Kidney capillary endothelial cell (primary cell): ENCODE measurements at regions not wholly inside any gene's neighbourhood (a gene's known extent, or its start where the extent isn't known, plus 50 kb on each side); places are given as distances from the start of the nearest gene placed in this dataset.
"Not testable (repeated sequence)": the region's sequence is repeated elsewhere in the genome, so short reads cannot be mapped to it uniquely, and the experiment has no call there.

Experiments used
- DNase-seq: peaks from one replicate; pipeline ENCODE4 v3.0.0-alpha.2; 2018; ENCODE audit warnings: low spot score

DNA sequence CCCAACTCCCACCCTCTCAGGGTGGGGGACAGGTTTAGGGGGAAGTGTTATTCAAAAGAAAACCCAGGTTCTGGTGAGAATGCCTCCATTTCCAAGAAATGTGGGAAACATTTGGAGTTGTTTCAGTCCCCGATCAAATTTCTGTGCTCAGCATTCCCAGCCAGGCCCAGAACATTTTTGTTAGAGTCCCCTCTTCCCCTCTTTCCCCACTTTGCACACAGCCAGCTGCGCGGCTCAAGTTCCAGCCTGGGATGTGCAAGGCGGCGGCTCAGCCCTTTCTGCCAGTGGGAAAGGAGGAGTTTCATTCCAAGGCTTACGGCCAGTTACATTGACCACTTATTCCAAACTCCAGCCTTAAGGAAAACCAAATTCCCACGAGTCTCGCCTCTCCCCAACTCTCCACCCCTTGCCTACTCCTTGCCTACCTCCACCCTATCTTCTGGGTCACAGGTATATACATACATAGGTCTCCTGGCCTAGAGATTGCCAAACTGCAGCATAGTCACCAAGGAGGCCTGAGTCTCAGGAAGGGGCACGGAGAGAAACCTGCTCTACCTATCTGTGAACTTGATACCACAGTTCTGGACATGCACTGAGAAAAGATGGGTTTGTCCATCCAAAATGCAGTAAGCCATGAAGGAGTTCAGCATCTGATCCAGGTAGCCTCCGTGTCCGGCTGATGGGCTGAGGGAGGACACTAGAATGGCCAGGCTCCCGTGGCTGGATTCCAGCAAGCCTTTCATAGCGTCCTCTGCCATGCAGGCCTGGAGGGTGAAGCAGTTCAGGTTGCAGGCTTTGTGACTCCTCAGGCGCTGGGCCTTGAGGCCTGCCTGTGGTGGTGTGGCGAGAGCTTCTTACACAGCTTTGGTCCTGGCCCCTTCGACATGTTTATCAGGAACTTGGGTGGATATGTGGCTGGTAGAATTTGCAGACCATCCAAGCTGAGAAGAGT lies 154.5 kb downstream of the ZFP36L2 start:
- DNase-seq = no peak

- no peak for DNase-seq
Measured at GRCh38 chr2:43070676-43071502, 155.5 kb downstream of the ZFP36L2 start.

DNA sequence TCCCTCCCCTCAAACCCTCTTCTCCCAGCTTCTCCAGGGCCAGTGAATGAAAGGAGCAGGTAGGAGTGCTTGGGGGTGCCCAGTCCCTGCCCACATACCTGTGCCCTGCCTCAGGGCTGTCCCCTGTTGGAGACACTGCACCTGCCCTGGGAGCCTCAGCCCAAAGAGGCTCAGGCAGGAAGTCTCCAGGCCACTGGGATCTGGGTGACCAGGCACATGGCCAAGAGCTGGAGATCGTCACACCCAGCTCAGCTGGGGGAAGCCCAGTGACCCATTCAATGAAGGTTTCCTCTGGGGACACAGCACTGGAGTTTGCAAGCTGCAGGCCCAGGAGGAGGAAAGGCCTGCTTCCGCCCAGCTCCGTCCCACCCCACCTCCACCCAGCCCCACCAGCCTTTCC lies 156.4 kb downstream of the ZFP36L2 start:
- peak; percentile 30 for DNase-seq

- no peak for DNase-seq
Measured at GRCh38 chr2:43068631-43069517, 157.5 kb downstream of the ZFP36L2 start.

DNA sequence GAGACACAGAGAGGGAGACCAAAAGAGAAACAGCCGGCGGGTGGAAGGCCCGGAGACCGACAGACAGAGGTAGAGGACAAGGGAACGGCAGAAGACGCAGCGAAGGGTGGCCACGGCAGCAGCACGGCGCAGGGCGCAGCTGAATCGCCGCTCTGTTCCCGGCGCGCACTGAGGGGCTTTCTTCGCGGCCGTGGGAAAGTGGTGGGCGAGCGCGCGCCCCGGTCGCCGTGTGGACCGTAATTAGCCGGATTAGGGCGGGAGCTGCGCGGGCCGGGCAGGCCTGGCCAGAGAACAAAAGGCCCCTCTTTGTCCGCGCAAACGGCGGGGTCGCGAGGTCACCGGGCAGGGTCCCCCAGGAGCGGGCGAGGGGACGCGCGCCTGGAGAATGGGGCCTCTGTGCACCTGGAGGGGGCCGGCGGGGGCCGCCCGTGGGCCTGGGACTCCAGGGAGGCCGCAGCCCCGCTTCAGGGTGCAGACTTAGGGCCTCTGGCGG lies 158.3 kb downstream of the ZFP36L2 start:
- no peak for DNase-seq

DNA sequence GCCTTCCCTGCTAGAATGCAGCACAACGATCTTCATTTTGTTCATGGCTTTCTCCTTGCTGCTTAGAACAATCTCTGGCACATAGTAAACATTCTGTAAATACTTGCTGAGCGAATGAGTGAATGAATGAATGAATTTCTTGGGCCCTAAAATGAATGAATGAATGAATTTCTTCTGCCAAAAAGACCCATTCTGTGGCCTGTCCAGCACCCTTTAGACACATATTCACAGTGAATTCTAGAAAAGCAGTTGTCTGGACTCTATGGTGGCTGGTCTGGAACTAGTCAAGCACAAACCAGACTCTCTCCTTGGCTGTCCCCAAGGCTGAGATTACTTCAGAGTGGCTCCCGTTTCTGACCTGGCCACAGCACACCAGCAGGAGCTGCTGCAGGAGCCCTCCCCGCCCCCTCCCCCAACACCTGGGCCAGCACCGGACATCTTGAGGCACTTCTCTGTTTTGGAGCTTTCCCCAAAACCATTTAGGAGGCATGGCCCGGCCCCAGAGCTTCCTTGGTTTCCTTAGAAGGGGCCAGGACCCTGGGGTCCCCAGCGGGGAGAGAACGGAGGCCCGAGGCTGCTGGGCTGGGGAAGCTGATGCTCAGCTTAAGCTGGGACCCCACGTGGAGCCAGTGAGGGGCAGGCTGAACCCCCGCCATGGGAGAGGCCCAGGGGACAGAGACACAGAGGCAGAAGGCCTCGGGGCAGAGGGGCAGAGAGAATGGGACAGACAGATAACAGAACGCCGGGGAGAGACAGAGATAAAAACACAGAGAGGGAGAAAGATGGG lies 159.0 kb downstream of the ZFP36L2 start:
- no peak for DNase-seq

DNA sequence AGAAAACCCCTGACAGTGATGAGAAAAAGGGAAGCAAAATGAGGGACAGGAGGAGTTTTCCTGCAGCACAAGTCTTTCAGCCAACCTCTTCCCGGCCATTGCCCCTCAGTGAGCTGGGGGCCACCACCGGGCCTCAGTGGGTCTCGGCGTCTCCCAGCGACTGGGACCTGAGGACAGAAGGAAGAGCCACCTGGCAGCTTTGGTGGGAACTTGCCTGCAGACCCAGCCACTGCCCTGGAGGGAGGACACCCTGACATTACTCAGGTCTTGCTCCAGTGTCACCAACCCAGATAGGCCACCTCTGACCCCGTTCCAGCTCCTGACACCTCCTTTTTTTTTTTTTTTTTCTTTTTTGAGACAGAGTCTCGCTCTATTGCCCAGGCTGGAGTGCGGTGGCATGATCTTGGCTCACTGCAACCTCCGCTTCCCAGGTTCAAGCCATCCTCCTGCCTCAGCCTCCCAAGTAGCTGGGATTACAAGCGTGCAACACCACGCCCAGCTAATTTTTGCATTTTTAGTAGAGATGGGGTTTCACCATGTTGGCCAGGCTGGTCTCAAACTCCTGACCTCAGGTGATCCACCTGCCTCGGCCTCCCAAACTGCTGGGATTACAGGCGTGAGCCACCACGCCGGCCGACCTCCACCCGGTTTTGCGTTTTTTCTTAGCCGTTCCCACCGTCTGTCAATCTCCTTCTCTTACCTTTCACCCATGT lies 159.7 kb downstream of the ZFP36L2 start:
- not testable (repeated sequence) for DNase-seq

DNA sequence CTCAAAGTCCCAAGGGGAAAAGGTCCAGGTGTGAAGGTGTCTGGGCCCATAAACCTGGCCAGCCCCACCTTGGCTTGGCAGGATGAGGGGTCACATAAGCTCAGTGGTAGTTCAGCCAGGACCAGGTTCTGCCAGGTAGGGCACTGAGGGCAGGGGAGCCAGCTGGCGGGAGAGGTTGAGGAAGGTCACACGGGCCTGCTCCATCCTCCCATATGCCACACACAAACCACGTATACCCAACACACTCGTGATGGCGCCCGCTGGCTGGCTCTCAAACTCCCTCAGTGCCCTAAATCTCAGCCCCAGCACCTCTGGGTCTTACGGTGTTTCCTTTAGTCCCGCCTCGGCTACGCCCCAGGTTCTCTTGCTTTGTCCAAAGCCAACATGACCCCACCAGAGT lies 160.5 kb downstream of the ZFP36L2 start:
- DNase-seq = no peak

- DNase-seq = no peak
Measured at GRCh38 chr2:43065036-43065435, 161.4 kb downstream of the ZFP36L2 start.

- not testable (repeated sequence) for DNase-seq
Measured at GRCh38 chr2:43063096-43063495, 163.3 kb downstream of the ZFP36L2 start.

DNA sequence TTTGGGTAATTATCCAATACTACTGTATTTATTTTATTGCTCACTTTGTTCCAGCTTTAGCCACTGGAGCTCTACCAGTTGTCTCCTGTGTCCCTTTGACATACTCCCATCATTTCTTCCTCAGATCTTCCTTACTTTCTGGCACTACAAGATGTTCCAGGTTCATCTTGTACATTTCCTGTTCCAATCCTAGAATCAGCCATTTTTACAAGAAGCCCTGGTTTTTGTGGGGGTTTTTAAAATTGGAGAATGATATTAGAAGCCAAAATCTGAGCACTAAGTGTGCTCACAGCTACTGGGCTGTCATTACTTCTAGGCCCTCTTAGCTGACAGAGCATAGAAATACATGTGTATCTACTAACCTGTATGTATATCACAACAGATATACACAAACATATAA lies 164.3 kb downstream of the ZFP36L2 start:
- DNase-seq = no peak

DNA sequence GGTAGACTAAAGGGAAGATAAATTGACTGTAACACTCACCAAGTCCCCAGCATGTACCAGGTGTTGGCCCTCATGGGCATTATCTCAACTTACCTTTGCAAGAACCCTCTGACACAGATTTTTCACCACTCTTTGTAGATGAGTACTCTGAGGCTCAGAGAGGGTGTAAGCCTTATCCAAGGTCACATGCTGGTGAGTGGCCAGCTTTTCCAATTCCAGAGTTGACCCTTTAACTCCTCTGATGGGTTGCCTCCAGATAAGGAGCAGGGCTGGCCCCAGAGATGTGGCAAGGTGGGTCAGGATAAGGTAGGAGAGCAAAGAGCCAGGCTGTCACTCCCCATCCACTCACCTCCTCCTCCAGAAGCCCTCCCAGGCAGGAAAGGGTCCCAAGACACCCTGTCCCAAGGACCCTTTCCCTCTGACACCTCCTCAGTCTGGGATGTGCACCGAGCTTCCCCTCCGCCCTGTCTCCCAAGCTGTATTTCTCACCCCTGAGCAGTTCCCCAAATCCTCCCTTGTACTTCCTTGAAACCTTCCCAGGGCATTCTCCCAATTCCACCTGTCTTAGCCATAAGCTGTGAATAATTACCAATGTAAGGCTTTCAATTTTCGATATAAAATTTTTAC lies 165.9 kb downstream of the ZFP36L2 start:
- no peak for DNase-seq

GRCh38 chr2:43059183-43059897 lies 167.1 kb downstream of the ZFP36L2 start:
- no peak for DNase-seq

DNA sequence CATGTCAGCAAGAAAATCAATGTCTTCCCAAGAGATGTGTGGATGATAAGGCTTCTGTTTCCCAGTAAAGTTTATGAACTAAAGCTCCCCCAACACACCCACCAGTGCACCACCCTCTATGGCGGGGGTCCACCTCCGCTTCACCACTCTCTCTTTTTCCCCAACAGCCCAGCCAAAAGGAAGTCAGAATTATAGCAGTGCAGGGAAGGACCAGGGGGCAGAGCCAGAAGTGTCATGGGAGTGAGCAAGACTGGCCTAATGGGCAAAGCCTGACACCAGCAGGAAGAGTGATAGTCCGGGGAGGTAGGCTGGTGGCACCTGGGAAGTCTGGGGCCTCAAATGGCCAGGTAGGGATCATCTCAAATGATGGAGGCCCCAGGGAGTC lies 167.7 kb downstream of the ZFP36L2 start:
- no peak for DNase-seq

DNA sequence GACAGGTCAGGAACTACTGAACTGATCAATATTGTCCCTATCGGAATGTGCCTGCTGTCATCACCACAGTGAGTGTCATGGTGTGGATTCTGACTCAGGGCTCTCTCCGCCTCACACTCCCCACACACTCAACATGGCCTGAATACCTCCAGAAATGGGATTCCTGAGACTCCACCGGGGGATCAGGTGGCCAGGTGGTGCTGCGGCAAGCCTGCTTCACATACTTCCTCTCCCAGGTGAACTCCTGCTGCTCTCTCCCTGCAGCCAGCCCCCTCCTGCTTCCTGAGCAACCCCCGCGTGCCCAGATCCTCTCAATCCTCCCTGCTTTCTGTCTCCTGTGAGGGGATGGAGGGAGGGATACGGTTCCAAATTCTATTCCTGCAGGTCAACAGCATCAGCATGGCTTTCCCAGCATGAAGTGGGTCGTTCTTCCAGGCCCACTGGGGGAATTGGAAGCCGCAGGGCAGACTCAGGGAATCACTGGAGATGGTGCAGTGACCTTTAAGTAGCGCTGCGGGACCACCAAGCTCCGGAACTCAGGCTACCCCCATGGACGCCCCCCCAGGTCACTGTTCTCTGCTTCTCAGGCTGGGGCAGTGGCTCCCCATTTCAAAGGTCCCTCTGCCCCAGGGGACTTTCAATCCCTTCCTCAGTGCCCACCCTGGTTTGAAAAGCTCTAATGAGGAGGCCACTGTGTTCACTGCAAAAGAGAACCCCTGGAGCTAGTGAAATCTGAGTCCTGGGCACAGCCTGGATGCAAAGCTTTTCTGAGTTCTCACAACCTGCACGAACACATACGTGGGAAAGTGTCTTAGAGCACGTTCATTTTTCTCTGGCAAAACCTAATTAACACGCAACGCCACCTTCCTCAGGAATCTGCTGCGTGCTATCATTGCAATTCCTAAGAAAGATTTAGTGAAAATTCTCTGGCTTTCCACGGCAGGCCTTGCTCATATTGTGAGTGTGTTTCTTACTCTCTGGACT lies 168.4 kb downstream of the ZFP36L2 start:
- DNase-seq = no peak

- DNase-seq = no peak
Measured at GRCh38 chr2:43057026-43057741, 169.2 kb downstream of the ZFP36L2 start.

DNA sequence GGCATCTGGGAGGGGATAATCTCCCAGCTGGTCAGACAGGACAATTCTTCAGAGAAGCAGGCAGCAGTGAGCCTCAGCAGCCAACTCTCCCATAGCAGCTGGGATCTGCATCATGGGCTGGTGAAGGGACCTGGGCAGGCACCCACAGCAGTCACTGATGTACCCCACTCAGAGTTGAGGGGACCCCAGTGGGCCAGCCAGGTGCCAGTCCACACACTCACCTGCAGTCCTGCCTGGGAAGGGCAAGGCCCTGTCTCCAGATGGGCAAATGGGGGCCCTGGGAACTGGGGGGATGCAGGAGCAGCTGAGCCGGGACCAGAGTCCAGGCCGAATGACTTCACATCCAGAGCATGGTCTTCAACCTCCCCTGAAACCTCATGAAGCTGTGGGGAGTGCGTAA lies 170.4 kb downstream of the ZFP36L2 start:
- no peak for DNase-seq
